SK-N-MC (cell line): ENCODE measurements at regions not wholly inside any gene's neighbourhood (a gene's known extent, or its start where the extent isn't known, plus 50 kb on each side); places are given as distances from the start of the nearest gene placed in this dataset.

Experiments used
- EZH2 ChIP-seq: fragments of 200-600 bp; sonication (generic); IDR thresholded peaks from one replicate; pipeline ENCODE4 v1.6.1; 2017; ENCODE audit warnings: antibody characterized with exemption
- POLR2AphosphoS5 ChIP-seq: IDR thresholded peaks from 2 replicates; pipeline ENCODE4 v1.6.1; 2012; ENCODE audit warnings: mild to moderate bottlenecking, low read depth, low read length, borderline replicate concordance

DNA sequence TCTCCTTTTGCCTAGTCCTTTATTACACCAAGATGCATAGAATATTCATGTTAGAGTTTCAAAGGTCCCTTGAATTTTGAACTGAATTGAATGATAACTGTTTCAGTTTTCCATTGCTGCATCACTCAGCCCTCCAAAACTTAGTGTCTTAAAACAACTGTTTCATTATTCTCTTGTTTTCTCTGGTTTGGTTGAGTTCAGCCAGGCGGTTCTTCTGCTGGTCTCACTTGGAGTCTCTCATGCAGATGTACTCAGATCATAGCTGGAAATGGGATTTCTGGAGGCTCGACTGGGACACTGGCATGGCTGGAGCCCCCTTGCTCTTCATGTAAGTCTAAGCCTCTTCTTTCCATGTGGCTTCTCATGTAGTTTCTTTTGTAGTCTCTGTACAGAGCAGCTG, 107.2 kb upstream of the MKI67 start:
- TF ChIP-seq EZH2 (no peak), POLR2AphosphoS5 (no peak)
